ENCODE measurements at regions not wholly inside any gene's neighbourhood (a gene's known extent, or its start where the extent isn't known, plus 50 kb on each side); places are given as distances from the start of the nearest gene placed in this dataset.

GRCh38 chr4:12105519-12105918 lies 676.8 kb upstream of the HS3ST1 start:
- no peak for TF ChIP-seq POLR2A (conservative IDR thresholded peaks at IDR 0.05)
- no peak for TF ChIP-seq EZH2 (IDR thresholded peaks at IDR 0.05; ENCODE audit: borderline replicate concordance, low read depth, low read length)
- TF ChIP-seq NFRKB (IDR thresholded peaks at IDR 0.05; ENCODE audit: low read depth), result no peak
- no peak for TF ChIP-seq NBN (IDR thresholded peaks at IDR 0.05; ENCODE audit: low read depth)
- TF ChIP-seq TBP (optimal IDR thresholded peaks at IDR 0.05; ENCODE audit: low read depth, low read length), result no peak
- no peak for TF ChIP-seq POLR2AphosphoS5 (IDR thresholded peaks at IDR 0.05; ENCODE audit: control insufficient read depth, insufficient read depth, low read depth, low read length)
- no peak for TF ChIP-seq USF2 (CRISPR knock-in tag; IDR thresholded peaks at IDR 0.05)

All from K562 (cell line).